IMR-90 (cell line): ENCODE measurements at regions not wholly inside any gene's neighbourhood (a gene's known extent, or its start where the extent isn't known, plus 50 kb on each side); places are given as distances from the start of the nearest gene placed in this dataset.
"Not testable (repeated sequence)": the region's sequence is repeated elsewhere in the genome, so short reads cannot be mapped to it uniquely, and the experiment has no call there.

Experiments
- ATAC-seq: fragments of 200-7000 bp; cut with Tn5 transposase; 2 replicates; pipeline ENCODE4 v1.9.1; 2020; ENCODE audit warnings: low read depth, mild to moderate bottlenecking, moderate library complexity
- BruUV-seq: library from RNA; stranded (reverse); fragments of 400-500 nt; replicated peaks from 2 replicates; lab custom pipeline; 2021; lab: Mats Ljungman, UMichigan
- CTCF ChIA-PET: fragments of 300-600 bp; formaldehyde crosslinking; extraction: SDS; loops from one replicate; lab custom pipeline; 2021; ENCODE audit warnings: antibody characterized with exemption; lab: Yijun Ruan, JAX
- POLR2A ChIA-PET: fragments of 300-600 bp; sonication (Branson Sonifier 250); formaldehyde crosslinking; loops from one replicate; lab custom pipeline; 2022; ENCODE audit warnings: antibody characterized with exemption; ENCODE audit not compliant: unreplicated experiment; lab: Charles Lee
- DNase-seq: peaks from one replicate; pipeline ENCODE4 v3.0.0; 2013
- H2AFZ ChIP-seq: replicated peaks from 2 replicates; pipeline ENCODE3; 2013; ENCODE audit warnings: low read length, mild to moderate bottlenecking; ENCODE audit not compliant: poor library complexity
- H2AK5ac ChIP-seq: 2 replicates; pipeline ENCODE4 v1.6.1; 2013; ENCODE audit warnings: low read depth, low read length, inconsistent platforms
- H2AK9ac ChIP-seq: replicated peaks from 2 replicates; pipeline ENCODE3; 2013; ENCODE audit warnings: mild to moderate bottlenecking, low read depth, low read length, moderate library complexity; ENCODE audit not compliant: poor library complexity
- H2BK120ac ChIP-seq: 2 replicates; pipeline ENCODE4 v1.6.1; 2013; ENCODE audit warnings: low read depth, low read length, inconsistent platforms
- H2BK15ac ChIP-seq: 3 replicates; pipeline ENCODE4 v1.6.1; 2013; ENCODE audit warnings: low read depth, low read length, inconsistent platforms
- H2BK20ac ChIP-seq: 2 replicates; pipeline ENCODE4 v1.6.1; 2013; ENCODE audit warnings: low read depth, mild to moderate bottlenecking, inconsistent platforms, low read length, moderate library complexity
- H2BK5ac ChIP-seq: 2 replicates; pipeline ENCODE4 v1.6.1; 2013; ENCODE audit warnings: mild to moderate bottlenecking, low read depth, low read length, inconsistent platforms; ENCODE audit not compliant: poor library complexity, severe bottlenecking
- H3K14ac ChIP-seq: replicated peaks from 2 replicates; pipeline ENCODE4 v1.6.1; 2013; ENCODE audit warnings: low read depth, low read length, inconsistent platforms
- H3K18ac ChIP-seq: 2 replicates; pipeline ENCODE4 v1.6.1; 2013; ENCODE audit warnings: low read depth, low read length, control low read depth
- H3K23ac ChIP-seq: 2 replicates; pipeline ENCODE4 v1.6.1; 2013; ENCODE audit warnings: low read depth, low read length, inconsistent platforms
- H3K27ac ChIP-seq: 2 replicates; pipeline ENCODE4 v1.5.1; 2013; ENCODE audit warnings: mild to moderate bottlenecking, control low read depth, low read length; ENCODE audit not compliant: insufficient read depth
- H3K27me3 ChIP-seq: 2 replicates; pipeline ENCODE4 v1.6.1; 2013; ENCODE audit warnings: low read length; ENCODE audit not compliant: control insufficient read depth, insufficient read depth
- H3K36me3 ChIP-seq: 2 replicates; pipeline ENCODE4 v1.6.1; 2013; ENCODE audit warnings: low read length, mixed read lengths; ENCODE audit not compliant: control insufficient read depth, insufficient read depth
- H3K4ac ChIP-seq: 2 replicates; pipeline ENCODE4 v1.6.1; 2013; ENCODE audit warnings: low read depth, low read length, inconsistent platforms
- H3K4me1 ChIP-seq: 2 replicates; pipeline ENCODE4 v1.6.1; 2013; ENCODE audit warnings: low read length, mixed read lengths; ENCODE audit not compliant: control insufficient read depth, insufficient read depth
- H3K4me2 ChIP-seq: 2 replicates; pipeline ENCODE4 v1.6.1; 2013; ENCODE audit warnings: low read depth, mild to moderate bottlenecking, control low read depth, low read length, moderate library complexity
- H3K4me3 ChIP-seq: 2 replicates; pipeline ENCODE4 v1.5.1; 2013; ENCODE audit warnings: low read depth, mild to moderate bottlenecking, control low read depth, low read length, moderate library complexity; ENCODE audit not compliant: insufficient read depth
- H3K56ac ChIP-seq: 2 replicates; pipeline ENCODE4 v1.6.1; 2013; ENCODE audit warnings: low read length, inconsistent platforms; ENCODE audit not compliant: insufficient read depth; ENCODE audit errors: extremely low read depth
- H3K79me1 ChIP-seq, 2 experiments: 2 replicates each; pipeline ENCODE4 v1.6.1; 2013; ENCODE audit warnings: low read length in 2 of 2, inconsistent platforms in 1 of 2, low read depth in 1 of 2
- H3K9ac ChIP-seq: 2 replicates; pipeline ENCODE4 v1.6.1; 2013; ENCODE audit warnings: low read depth, low read length, control low read depth
- H3K9me1 ChIP-seq: 2 replicates; pipeline ENCODE4 v1.6.1; 2013; ENCODE audit warnings: low read length, inconsistent platforms; ENCODE audit not compliant: insufficient read depth
- H3K9me3 ChIP-seq: 2 replicates; pipeline ENCODE4 v1.6.1; 2013; ENCODE audit warnings: low read length; ENCODE audit not compliant: control insufficient read depth, insufficient read depth
- H4K20me1 ChIP-seq: 2 replicates; pipeline ENCODE4 v1.6.1; 2013; ENCODE audit warnings: low read length, inconsistent platforms; ENCODE audit not compliant: insufficient read depth
- H4K5ac ChIP-seq: 2 replicates; pipeline ENCODE4 v1.6.1; 2013; ENCODE audit warnings: mild to moderate bottlenecking, low read depth, low read length, control low read depth
- H4K8ac ChIP-seq, 2 experiments: 2 replicates each; pipeline ENCODE4 v1.6.1; 2013; ENCODE audit warnings: low read depth in 2 of 2, low read length in 2 of 2, control low read depth in 1 of 2, inconsistent platforms in 1 of 2
- H4K91ac ChIP-seq: 2 replicates; pipeline ENCODE4 v1.6.1; 2013; ENCODE audit warnings: low read depth, low read length, inconsistent platforms; ENCODE audit not compliant: insufficient read depth
- WGBS, 2 experiments: methylation state at CpG; one replicate each; pipeline versions ENCODE4 v1.1.5 to v1.1.7; 2013; ENCODE audit warnings: missing lambda C conversion rate in 2 of 2; ENCODE audit not compliant: insufficient read length in 1 of 2; ENCODE audit errors: extremely low coverage in 2 of 2; 5-methylcytosine and 5-hydroxymethylcytosine counted together
- dilution Hi-C: fragments of 300-500 bp; cut with HindIII; formaldehyde crosslinking; loops from one replicate; pipeline ENCODE4 v1.14.3; 2018; ENCODE audit warnings: low sequenced_read_pairs; ENCODE audit not compliant: unreplicated experiment
- in situ Hi-C: fragments of 300-500 bp; cut with MboI; formaldehyde crosslinking; loops from 3 replicates; pipeline ENCODE4 v1.14.3; 2019; ENCODE audit warnings: low sequenced_read_pairs, inconsistent platforms, mixed read lengths
- intact Hi-C: fragments of 100-400 bp; cut with micrococcal nuclease; formaldehyde crosslinking; loops from 2 replicates; pipeline ENCODE4 v1.10.0; 2022

DNA sequence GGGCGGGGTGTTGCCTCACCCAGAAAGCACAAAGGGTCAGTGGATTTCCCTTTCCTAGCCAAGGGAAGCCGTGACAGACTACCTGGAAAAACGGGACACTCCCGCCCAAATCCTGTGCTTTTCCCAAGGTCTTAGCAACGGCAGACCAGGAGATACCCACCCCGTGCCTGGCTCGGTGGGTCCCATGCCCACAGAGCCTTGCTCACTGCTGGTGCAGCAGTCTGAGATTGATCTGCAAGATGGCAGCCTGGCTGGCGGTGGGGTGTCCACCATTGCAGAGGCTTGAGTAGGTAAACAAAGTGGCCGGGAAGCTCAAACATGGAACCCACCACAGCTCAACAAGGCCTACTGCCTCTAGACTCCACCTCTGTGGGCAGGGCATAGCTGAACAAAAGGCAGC lies 95.7 kb downstream of the PRDM13 start:
- H3K56ac ChIP-seq, H4K5ac ChIP-seq, H3K4me3 ChIP-seq, H3K4me1 ChIP-seq, POLR2A ChIA-PET, H3K4me2 ChIP-seq, H3K9me1 ChIP-seq, H2BK120ac ChIP-seq, H3K79me1 ChIP-seq, dilution Hi-C loops, H2AK5ac ChIP-seq, H2AFZ ChIP-seq, H4K91ac ChIP-seq, H3K14ac ChIP-seq, H3K23ac ChIP-seq, H3K18ac ChIP-seq, H3K9me3 ChIP-seq, H4K20me1 ChIP-seq, intact Hi-C loops, ATAC-seq, H3K4ac ChIP-seq, H4K8ac ChIP-seq, H2BK5ac ChIP-seq, BruUV-seq, H3K27ac ChIP-seq, H3K27me3 ChIP-seq, in situ Hi-C loops, H2BK15ac ChIP-seq, H3K36me3 ChIP-seq, H2BK20ac ChIP-seq, DNase-seq, H2AK9ac ChIP-seq, H3K9ac ChIP-seq: not testable (repeated sequence)
- CTCF ChIA-PET, result interaction anchor here (0.6 kb wide), 1 partner anchor 70 kb away, joined by 9 read pairs; no protein-coding TSS in a partner anchor
- 76% methylated on average over 4 of the region's 9 CpGs; no CpG with 5 or more reads in 1 of the 2 experiments for whole genome bisulfite sequencing, 2 experiments
